ENCODE measurements at regions not wholly inside any gene's neighbourhood (a gene's known extent, or its start where the extent isn't known, plus 50 kb on each side); places are given as distances from the start of the nearest gene placed in this dataset.
A peak's percentile ranks its signal among the peaks of the same experiment; 100 is the strongest.
"Not testable (repeated sequence)": the region's sequence is repeated elsewhere in the genome, so short reads cannot be mapped to it uniquely, and the experiment has no call there.

DNA sequence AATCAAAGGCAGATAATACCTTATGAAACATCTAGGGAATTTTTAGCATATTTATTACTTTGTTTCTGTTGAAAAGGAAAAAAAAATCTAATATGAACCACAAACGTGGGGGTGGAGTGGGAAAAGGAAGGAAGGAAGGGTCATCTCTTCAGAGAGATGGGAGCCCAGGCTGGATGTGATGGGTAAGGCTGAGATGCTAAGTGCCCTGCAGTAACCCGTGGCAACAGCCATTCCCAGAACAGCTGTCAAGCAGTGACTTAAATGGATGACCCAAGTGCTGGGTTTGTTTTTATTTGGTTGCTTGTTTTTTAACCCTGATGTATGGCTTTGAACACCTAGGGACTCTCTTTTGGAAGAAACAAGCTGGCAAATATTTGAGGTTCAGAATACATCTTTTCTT, 50.7 kb upstream of the KLF7 start:
- DNase-seq = no peak

DNA sequence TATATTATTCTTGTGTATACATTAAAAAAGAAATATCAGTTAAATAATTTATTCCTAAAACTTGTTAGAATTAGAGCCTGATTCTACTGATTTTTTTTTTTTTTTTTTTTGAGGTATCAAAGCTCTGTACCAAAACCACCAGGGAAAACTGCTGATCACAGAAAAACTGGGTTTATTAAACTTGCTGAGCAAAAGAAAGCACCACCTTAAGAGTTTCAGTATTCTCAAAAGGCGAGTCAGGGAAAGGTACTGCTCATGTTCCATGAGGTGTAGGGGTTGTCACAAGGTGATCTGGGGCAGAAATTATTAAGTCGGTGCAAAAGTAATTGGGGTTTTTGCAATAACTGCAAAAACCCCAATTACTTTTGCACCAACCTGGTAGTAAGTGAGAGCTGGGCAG, 51.7 kb upstream of the KLF7 start:
- DNase-seq = no peak

DNA sequence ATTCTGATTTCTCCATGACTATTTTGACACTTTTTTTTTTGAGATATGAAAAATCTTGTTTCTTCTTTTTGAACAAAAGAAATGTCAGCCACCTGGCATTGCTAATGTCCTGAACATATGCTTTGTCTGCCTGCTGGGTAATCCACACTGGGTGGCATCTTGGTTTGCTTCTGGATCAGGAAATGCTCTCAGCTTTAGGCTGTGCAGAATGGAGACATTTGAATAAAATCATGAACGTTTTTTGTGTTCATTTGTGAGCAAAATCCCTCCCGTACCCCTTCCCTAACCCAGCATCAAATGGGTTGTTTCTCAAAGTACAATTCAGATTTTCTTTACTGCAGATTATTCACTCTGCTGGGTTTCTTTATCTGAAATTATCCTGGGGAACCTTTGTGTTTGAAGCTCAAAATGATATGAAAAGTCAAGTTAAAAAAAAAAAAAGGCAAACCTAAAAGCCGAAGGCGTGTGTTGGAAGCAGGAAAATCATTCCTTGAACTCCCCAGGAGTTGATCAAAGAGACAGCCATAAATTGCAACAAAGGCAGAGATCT, 53.4 kb upstream of the KLF7 start:
- DNase-seq = no peak

DNA sequence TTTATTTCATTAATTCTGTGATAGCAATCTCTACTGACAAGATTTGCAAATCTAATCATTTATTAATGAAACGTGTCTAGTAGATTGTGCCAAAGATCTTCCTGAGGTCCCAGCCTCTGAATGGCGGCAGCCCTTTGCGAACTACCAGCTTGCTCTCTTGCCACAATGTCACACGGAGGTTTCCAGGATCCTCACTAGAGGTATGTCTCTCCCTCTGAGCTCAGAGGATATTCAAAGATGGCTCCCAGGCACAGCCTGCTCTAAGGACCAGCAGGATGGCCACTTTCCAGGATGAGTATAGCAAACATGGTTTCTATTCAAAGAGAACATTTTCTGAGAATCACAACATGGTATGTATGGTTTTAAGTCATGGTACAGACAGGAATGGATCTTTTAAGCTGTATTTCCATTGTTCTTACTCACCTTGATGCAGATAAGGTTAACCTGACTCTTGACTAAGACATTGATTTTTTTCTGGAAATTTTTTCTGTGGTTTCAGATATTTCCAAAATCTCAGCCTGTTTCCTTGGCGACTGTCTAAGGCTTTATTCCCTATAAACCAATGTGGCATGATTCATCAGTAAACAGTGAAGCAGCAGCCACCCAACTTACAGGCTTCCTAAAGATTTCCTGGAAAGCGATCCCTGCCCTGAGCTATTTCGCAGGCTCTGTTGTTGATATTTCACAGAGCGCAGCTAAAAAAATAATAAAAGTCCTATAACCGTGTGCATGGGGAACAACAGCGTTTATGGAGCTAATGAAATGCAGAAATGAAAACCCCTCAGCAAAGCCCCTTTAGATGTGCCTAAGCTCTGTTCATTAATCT, 54.1 kb upstream of the KLF7 start:
- DNase-seq = no peak

DNA sequence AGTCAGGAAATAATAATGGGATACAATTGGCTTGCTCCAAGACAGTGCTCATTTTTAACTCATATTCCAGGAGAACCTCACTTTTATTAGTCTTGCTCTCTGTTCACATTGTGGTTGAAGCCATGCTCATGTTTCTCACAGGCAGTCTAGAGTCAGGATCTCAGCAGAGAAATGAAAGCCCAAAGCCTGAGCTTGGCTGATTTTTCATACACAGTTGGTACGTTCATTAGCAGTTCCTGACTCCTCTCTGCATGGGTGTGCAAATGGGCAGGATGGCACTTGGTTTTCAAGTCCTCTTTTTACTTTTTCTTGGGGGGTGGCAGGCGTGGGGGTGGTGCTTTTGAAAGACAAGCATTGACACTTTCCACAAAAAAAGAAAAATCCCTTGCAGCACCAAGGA, 56.0 kb upstream of the KLF7 start:
- no peak for DNase-seq

DNA sequence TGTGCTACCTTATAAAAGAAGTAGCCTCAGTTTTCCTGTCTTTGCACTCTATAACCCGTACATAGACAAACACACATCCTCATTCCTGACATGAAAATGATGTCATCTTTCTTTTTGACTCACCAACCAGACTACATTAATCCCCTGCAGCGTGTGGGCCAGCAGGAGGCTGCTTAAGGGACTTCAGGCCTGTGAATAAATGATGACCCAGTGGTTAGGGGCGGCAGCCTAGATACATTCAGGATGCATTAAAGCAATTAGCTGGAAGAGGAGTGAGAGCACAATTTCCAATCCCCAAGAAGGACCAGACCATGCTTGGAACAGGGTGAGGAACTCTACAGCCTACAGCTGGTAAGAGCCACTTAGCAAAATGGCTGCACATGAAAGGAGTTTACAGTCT, 57.3 kb upstream of the KLF7 start:
- no peak for DNase-seq

DNA sequence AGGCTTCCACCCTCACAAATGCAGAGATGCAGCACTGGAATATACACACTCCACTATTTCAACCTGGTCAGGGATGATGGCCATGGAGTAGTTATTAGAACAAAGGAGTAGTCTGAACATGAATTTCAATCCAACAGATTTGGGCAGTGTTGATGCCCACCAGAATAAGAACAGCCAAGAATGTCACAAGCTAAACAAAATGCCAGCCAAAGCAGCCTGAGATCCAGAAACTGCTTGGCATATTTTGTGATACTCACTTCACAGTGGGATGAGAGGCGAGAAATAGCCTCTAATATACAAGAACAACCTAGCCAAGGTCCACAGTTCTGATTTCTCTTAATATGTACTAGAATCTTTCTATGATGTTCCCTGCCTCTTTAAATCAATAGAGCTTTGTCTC, 58.6 kb upstream of the KLF7 start:
- DNase-seq = no peak

DNA sequence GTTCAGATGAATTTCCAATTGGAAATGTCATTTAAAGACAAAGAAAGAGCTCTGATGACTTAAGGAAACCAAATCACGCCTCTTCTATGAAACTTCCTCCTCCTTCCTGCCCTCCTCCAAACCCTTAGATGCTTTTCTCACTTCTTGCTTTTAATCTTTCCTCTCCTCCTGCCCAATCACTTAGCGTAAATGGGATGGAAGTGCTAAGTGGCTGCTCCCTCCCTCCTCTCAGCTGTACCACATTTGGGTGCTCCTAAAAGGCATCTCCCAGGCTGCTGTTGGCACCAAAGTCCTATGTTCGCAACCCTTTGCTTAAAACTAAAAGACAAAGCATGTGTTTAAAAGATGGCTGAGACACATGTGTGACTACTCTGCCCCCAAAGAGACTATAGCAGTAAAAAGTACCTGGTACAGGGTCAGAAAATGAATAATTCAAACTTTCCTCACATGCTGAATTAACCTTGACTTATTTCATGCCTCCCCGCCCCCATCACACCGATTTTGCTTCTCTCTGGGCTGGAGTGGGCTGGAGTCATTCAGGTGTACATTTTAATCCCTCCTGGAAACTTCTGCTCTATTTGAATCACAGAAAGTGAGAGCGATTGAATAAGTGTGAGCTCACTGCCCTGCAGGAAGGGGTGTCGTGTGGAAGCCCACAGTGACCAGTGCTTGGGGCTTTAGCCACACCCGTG, 59.2 kb upstream of the KLF7 start:
- peak in 1 of 2 experiments; percentile 49 for DNase-seq

DNA sequence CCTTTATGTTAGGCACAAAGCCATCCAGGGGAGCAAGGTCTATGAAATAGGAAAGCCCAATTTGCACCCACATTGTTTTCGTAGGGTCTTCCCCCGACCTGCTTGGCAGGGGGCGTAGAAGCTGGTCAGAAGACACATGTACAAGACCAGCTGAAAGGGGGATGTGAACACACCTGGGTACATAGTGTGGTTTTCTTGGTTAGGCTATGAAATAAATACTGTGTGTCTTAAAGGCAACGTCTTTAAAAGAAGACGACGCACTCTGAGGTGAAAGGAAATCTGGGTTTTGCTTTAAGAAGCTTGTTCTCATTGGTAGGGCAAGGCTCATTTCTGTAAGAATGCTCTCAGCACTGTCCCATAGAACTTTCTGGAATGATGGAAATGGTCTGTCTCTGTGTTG, 60.0 kb upstream of the KLF7 start:
- DNase-seq = no peak

DNA sequence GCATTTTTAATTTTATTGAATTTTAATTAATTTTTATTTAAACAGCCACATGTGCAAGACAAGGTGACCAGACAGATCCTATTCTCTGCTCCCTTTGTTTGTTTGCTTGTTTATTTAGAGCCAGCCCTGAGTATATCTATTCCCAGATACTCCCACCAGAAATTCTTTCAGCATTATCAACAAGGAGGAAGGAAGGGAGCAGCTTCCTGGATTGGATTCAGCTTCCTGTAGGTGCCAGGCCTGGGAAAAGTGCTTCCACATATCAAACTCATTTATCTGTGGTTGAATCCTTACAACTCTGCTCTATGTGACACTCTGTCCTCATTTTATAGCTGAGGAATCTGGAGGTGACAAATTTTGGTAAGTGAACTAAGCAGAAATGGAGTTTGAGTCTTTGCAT, 60.5 kb upstream of the KLF7 start:
- no peak for DNase-seq

DNA sequence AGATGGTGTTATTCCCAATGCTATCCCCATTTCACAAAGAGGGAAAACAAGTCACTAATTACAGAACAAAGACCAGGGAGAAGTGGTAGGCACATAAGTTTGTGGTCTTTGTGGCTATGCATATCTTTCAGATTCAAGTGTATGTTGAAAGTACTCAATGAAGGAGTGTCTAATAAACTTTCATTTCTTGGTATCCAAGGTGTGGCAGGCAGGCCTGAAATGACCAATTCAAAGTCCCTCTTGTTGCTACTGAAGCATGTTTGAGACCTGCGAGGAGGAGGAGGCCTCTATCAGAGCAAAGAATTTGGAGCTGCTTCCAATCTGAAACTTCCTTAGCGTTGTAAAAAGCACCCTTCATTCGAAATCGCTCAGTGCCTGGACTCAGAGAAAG, 60.9 kb upstream of the KLF7 start:
- DNase-seq = no peak

DNA sequence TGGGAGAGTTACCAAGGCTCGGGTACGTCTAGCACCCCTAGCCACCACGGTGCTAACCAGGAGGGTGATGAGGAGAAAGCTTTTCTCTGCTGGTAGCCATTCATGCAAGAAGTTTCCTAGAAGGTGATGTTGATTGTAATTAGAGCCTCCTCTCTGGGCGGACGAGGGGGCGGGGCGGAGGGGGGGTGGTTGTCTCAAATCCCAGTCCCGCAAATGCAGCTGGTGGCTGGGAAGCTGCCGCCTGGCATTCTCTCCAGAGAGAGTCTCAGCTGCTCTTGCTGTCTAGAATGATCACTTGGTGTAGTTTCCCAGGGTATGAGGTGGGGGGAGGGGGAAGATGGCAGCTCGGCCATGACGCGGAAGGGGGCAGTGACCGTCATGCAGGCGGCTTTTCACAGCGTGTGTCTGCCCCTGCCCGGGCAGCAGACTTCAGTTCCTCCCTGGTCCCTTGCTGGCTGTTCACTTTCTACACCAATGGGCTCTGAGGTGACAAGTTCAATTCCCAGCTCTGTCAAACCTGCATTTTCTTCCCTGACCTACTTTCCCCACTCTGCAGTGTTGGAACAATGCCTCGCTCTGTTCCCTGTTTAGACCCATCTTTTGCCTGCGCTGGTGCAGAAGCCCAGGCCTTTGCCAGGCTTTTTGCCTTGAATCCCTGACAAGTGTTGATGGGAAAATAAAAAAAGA, 61.5 kb upstream of the KLF7 start:
- no peak for DNase-seq

DNA sequence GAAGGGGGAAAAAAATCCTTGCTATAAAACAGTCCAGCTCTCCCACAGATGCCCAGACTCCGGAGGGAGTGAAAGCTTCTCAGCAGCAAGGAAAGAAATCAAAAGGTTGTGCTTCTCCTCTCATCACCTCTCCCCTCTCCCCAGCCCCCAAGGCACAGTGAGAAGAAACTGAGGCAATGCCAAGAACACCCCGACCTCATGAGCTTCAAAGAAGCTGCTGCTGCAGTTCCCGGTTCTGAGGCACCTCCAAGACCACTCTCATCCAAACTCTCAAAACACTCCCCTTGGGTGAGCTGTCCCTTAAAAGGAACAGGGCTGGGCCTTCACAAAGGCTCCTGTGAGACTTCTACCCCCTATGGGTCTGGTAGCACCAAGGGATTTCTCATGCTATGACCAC, 62.0 kb upstream of the KLF7 start:
- DNase-seq = no peak

DNA sequence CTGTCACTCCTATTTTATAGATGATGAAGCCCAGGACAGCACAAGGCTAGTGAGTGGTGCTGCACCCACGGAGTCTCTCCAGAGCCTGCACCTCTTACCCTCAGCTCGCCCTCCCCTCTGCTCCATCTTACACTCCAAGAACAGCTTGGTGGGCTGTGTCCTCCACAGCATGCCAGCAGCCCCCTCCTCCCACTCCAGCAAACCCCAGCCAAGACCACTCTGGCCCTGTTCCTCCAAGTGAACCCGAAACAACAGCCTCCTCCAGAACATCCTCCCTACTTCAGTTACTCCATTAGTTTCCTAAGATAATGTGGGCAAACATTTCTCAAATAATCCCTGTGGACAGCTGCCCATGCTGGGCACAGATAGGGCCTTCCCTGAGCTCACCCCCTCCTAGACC, 62.7 kb upstream of the KLF7 start:
- no peak for DNase-seq

DNA sequence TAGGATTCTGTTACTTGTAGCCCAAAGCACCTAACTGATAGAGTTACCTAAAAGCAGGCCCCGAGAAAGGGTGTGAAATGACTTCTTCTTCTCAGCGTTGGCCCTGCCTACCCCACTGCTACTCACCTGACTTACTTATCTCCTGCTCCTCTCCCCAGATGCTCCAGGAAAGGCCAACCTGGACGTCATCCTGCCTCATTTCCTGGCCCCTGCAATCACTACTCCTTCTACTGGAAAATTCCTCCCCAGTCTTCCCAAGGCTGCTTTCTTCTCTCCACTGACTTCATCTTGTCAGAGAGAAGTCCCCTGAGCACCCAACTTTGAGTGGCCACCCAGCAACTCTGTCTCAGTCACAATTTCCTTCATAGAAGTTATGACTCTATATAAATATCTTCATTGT, 63.4 kb upstream of the KLF7 start:
- no peak for DNase-seq

DNA sequence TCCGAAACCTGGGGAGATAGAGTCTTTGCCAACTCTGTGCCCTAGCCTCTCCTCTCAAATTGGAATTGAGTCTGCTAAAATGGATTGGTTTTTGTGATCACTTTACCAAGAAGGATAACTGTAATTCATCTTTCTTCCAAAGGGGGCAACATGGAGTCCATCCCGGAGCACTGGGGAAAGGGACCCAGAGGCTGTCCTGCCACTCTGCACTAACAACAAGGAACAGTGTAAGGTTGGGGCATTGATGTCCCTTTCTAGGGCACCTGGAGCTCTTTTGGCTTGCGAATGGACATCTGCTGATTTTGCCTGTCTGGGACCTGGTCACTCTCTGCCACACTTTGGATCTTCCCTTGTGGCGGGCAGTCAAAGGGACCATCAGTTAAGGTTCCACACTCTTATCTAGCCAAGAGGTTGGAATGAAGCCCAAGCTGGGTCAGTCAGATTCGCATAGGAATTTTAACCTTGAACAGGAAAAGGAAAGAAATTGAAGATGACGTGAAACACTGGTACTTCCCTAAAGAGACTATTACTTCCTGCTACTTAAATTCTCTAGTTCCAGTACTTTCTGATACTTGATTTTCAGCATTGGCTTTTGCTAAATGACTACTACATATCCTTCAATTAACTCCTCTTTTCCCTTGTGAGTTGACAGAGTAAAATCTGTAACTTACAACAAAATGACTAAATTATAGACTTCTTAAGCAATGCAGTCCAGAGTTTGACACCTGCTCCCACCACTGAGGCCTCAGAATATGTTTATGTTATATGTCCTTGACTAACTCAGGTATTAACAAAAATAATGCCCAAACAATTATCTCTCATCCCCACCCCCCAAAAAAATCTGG, 64.7 kb upstream of the KLF7 start:
- DNase-seq = no peak

DNA sequence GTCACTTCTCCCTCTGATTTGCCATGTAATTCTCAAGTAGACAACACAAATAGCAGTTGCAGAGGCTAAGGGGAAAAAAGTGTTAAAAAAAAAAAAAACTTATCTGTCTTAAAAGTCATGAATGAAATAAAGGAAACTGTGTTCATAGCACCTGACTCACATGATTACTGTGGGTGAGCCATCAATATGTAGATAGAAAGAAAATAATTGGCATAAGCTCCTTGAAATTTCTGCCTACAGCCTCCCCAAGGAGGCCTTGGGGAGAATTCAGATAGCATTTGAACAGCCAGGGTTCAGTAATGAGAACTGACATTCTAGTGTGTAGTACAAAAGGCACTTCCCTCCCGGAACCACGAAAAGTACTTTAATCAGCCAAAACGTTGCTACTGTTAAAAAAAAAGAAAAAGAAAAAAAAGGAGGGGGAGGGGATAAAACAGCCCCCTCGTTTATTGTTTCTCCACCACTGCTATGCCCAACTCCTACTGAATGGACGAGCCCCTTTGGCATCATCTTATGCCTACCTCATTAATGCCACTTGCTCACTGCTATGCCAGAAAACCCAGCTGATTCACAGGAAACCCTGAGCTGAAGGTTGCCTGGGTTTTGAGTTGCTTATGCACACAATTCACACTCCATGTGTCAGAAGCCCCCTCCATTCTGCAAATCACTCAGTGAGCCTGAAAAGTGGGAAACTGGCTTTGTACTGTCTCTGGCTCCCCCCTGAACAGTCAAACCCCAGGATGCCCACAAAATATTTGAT, 65.5 kb upstream of the KLF7 start:
- DNase-seq = no peak

DNA sequence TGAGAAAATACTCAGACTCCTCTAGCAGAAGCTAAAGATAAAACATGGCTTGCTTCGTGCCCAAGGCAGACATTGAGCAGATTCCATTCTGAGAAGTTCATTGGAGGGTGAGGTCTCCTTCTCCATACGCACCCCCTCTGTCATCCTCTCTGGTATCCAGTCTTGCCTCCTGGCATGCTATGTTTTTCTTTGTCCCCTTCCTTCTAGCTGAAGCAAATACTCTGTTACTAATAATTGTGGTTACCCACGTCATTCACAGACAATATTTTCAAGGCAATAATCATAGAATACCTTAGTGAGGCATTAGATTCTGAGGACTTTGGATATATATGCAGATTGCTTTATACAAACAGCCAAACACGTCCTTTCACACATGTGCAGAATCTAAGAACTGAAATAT, 66.2 kb upstream of the KLF7 start:
- no peak for DNase-seq

DNA sequence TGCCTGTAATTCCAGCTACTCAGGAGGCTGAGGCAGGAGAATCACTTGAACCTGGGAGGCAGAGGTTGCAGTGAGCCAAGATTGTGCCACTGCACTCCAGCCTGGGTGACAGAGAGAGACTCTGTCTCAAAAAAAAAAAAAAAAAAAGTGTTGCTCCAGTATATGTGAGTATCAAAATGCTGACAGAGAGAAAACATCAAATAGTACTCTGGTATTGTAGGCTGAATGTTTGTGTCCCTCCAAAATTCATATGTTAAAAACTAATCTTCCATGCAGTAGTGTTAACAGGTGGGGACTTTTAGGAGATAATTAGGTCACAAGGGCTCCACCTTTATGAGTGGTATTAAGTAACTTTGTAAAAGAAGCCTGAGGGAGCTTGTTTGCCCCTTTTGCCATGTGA, 67.4 kb upstream of the KLF7 start:
- not testable (repeated sequence) for DNase-seq

DNA sequence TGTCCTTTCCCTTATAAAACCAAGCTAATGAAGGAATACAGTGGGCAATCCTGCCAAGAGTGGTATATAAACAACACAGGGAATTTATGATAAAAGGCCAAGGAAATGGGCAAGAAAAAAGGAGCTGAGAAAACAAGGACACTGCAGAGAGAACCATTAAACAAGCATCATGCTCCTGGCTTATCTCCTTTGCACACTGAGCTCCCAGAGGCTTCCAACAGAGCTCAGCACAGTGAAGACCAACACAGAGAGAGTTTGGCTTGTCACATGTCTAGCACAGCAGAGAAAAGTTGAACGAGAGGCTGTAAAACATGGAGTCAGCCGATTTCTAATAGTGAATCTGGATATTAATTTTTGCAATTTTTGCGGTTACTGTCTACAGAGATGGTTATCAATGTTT, 68.0 kb upstream of the KLF7 start:
- DNase-seq = no peak

DNA sequence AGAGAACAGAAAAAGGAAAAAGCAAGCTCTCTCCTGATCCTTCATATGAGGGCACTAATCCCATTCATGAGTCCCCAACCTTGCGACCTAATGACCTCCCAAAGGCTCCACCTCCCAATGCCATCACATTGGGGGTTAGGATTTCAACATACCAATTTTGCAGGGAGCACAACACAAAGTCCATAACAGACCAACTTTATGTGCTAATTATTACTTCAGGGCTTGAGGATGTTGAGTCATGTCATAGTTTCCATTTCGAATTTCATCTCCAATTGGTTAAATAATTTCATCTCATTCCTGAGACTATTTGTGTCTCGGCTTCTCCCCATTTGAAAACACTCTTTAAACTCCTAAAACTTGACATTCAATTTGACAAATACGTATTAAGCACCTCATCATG, 69.9 kb upstream of the KLF7 start:
- no peak for DNase-seq

Measured in stimulated activated CD4-positive, alpha-beta T cell treated with anti-CD3 and anti-CD28 coated beads, Interleukin-4, amount 100 ng/mL, for 4 hours (primary cell).